Neutrophil (primary cell): ENCODE measurements at regions not wholly inside any gene's neighbourhood (a gene's known extent, or its start where the extent isn't known, plus 50 kb on each side); places are given as distances from the start of the nearest gene placed in this dataset.

Experiments
- H3K27ac ChIP-seq: fragments of 200-600 bp; sonication (generic); 2 replicates; pipeline ENCODE4 v1.5.1; 2016; ENCODE audit warnings: mild to moderate bottlenecking, moderate library complexity
- H3K27me3 ChIP-seq: fragments of 200-600 bp; sonication (generic); 2 replicates; pipeline ENCODE4 v1.6.0; 2016; ENCODE audit warnings: mild to moderate bottlenecking
- H3K36me3 ChIP-seq: fragments of 200-600 bp; sonication (generic); 2 replicates; pipeline ENCODE4 v1.5.1; 2017
- H3K4me1 ChIP-seq, 2 experiments: fragments of 200-600 bp in 1 of 2; sonication (generic) in 1 of 2; 1 replicate in 1 of 2; 2 replicates in 1 of 2; pipeline versions ENCODE4 v1.5.1 to v1.6.1; 2013 to 2016; ENCODE audit warnings: low read depth in 1 of 2, low read length in 1 of 2, mild to moderate bottlenecking in 1 of 2, moderate library complexity in 1 of 2; ENCODE audit not compliant: control insufficient read depth in 1 of 2, insufficient read depth in 1 of 2
- H3K4me3 ChIP-seq, 2 experiments: fragments of 200-600 bp in 1 of 2; sonication (generic) in 1 of 2; 1 replicate in 1 of 2; 2 replicates in 1 of 2; pipeline ENCODE4 v1.5.1; 2013 to 2016; ENCODE audit warnings: low read depth in 1 of 2, low read length in 1 of 2, mild to moderate bottlenecking in 1 of 2, moderate library complexity in 1 of 2
- H3K9me3 ChIP-seq: fragments of 200-600 bp; sonication (generic); 2 replicates; pipeline ENCODE4 v1.5.1; 2016
- CTCF ChIP-seq: fragments of 200-600 bp; sonication (generic); IDR thresholded peaks from 2 replicates; pipeline ENCODE4 v1.5.1; 2016; ENCODE audit warnings: antibody characterized with exemption

GRCh38 chr2:3138621-3139020 is 239.0 kb downstream of the EIPR1 start:
- TF ChIP-seq CTCF, result no peak
- no peaks in the 10 kb centered on the region for H3K4me1 ChIP-seq
- no peak overlapping the region for H3K4me3 ChIP-seq

GRCh38 chr2:3137651-3138300 is 239.8 kb downstream of the EIPR1 start:
- no peak for TF ChIP-seq CTCF
- Histone ChIP-seq H3K36me3 (no peaks in the 10 kb centered on the region), H3K4me3 (no peak overlapping the region)

More at GRCh38 chr2:3138621-3139020, 239.0 kb downstream of the EIPR1 start:
- Histone ChIP-seq H3K27me3 (no peaks in the 10 kb centered on the region), H3K36me3 (no peaks in the 10 kb centered on the region), H3K9me3 (no peaks in the 10 kb centered on the region), H3K27ac (no peak overlapping the region)

GRCh38 chr2:3135676-3136075 is 241.9 kb downstream of the EIPR1 start:
- peaks cover 7 to 8% of the 10 kb centered on the region in 2 experiments for H3K4me1 ChIP-seq
- H3K9me3 ChIP-seq, result no peaks in the 10 kb centered on the region
- no peaks in the 10 kb centered on the region for H3K36me3 ChIP-seq
- no peak overlapping the region for H3K27ac ChIP-seq
- TF ChIP-seq CTCF, result no peak
- no peak overlapping the region for H3K4me3 ChIP-seq
- peaks cover under 1% of the 10 kb centered on the region for H3K27me3 ChIP-seq

More at GRCh38 chr2:3137651-3138300, 239.8 kb downstream of the EIPR1 start:
- H3K9me3 ChIP-seq, result no peaks in the 10 kb centered on the region
- no peak overlapping the region for H3K27ac ChIP-seq
- H3K27me3 ChIP-seq, result no peaks in the 10 kb centered on the region
- no peaks in the 10 kb centered on the region for H3K4me1 ChIP-seq

- TF ChIP-seq CTCF, result no peak
- H3K4me3 ChIP-seq, result no peak overlapping the region
- no peaks in the 10 kb centered on the region for H3K36me3 ChIP-seq
- H3K9me3 ChIP-seq, result no peaks in the 10 kb centered on the region
- no peak overlapping the region for H3K27ac ChIP-seq
- peaks cover 8% of the 10 kb centered on the region for H3K27me3 ChIP-seq
- H3K4me1 ChIP-seq, result peaks cover 7 to 8% of the 10 kb centered on the region in 2 experiments
These were observed 243.5 kb downstream of the EIPR1 start for GRCh38 chr2:3134026-3134571.

GRCh38 chr2:3132966-3133365 is 244.7 kb downstream of the EIPR1 start:
- no peak for TF ChIP-seq CTCF
- H3K4me1 ChIP-seq, result peaks cover 7 to 8% of the 10 kb centered on the region in 2 experiments
- no peak overlapping the region for H3K27ac ChIP-seq
- H3K4me3 ChIP-seq, result no peak overlapping the region
- H3K27me3 ChIP-seq, result peaks cover 8% of the 10 kb centered on the region
- no peaks in the 10 kb centered on the region for H3K9me3 ChIP-seq
- no peaks in the 10 kb centered on the region for H3K36me3 ChIP-seq
